ENCODE measurements at regions not wholly inside any gene's neighbourhood (a gene's known extent, or its start where the extent isn't known, plus 50 kb on each side); places are given as distances from the start of the nearest gene placed in this dataset.

DNA sequence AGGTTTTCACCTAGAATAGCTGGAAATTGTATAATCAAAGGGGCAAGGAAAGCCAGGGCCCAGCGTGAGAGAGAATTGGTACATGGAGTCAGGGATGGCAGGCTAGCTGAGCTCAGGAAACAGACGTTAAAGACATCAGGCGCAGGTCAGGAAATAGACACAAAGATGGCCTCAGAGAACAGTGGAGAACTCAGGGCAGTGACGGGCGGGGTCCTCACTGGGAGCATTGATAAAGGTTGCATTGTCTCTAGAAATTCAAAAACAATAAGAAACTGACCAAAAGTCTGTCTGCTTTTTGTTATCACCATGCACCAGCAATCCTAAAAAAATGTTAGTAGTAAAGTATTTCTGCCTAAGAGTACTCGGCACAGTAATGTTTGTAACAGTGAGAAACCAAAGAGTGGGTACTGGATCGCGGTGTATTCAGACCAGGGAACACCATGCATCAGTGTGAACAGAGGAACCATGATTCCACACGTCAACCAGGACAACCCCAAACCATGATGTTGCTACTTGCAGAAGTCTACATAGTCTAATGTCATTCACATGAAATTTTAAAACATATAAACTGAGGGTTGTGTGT is 81.9 kb upstream of the AUTS2 start:
- TF ChIP-seq, protein P1, sequence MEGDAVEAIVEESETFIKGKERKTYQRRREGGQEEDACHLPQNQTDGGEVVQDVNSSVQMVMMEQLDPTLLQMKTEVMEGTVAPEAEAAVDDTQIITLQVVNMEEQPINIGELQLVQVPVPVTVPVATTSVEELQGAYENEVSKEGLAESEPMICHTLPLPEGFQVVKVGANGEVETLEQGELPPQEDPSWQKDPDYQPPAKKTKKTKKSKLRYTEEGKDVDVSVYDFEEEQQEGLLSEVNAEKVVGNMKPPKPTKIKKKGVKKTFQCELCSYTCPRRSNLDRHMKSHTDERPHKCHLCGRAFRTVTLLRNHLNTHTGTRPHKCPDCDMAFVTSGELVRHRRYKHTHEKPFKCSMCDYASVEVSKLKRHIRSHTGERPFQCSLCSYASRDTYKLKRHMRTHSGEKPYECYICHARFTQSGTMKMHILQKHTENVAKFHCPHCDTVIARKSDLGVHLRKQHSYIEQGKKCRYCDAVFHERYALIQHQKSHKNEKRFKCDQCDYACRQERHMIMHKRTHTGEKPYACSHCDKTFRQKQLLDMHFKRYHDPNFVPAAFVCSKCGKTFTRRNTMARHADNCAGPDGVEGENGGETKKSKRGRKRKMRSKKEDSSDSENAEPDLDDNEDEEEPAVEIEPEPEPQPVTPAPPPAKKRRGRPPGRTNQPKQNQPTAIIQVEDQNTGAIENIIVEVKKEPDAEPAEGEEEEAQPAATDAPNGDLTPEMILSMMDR (IDR thresholded peaks at IDR 0.05; ENCODE audit: insufficient read depth, low read depth, low read length) = no peak
- TF ChIP-seq EZH2 (IDR thresholded peaks at IDR 0.05; ENCODE audit: insufficient read depth, low read length) = no peak

Measured in astrocyte (in vitro differentiated cells and primary cell).